ENCODE measurements at regions not wholly inside any gene's neighbourhood (a gene's known extent, or its start where the extent isn't known, plus 50 kb on each side); places are given as distances from the start of the nearest gene placed in this dataset.

GRCh38 chr22:27533105-27533745 lies 268.3 kb downstream of the MN1 start:
- intact Hi-C loops (cut with DNase I; ENCODE audit: low total_unique reads), result no loop called here
- Histone ChIP-seq H3K36me3 (no peaks in the 10 kb centered on the region), H3K9me3 (no peaks in the 10 kb centered on the region), H3K4me1 (peaks cover 0 to 12% (median 4%) of the 10 kb centered on the region in 4 donors), H3K27me3 (no peaks in the 10 kb centered on the region), H3K4me3 (no peak overlapping the region), H3K27ac (no peak overlapping the region)
- no peak for TF ChIP-seq CTCF (IDR thresholded peaks at IDR 0.05)
- DNase-seq, result no peak

GRCh38 chr22:27534720-27535125 lies 266.8 kb downstream of the MN1 start:
- Histone ChIP-seq H3K4me1 (peaks cover 0 to 12% (median 4%) of the 10 kb centered on the region in 4 donors), H3K4me3 (no peak overlapping the region), H3K27me3 (no peaks in the 10 kb centered on the region), H3K36me3 (no peaks in the 10 kb centered on the region), H3K27ac (no peak overlapping the region), H3K9me3 (no peaks in the 10 kb centered on the region)
- intact Hi-C loops (cut with DNase I; ENCODE audit: low total_unique reads), result no loop called here
- no peak for DNase-seq
- no peak for TF ChIP-seq CTCF (IDR thresholded peaks at IDR 0.05)

- H3K4me1 ChIP-seq, result peaks cover 0 to 12% (median 4%) of the 10 kb centered on the region in 4 donors
- H3K9me3 ChIP-seq, result no peaks in the 10 kb centered on the region
- no peaks in the 10 kb centered on the region for H3K36me3 ChIP-seq
- H3K4me3 ChIP-seq, result no peak overlapping the region
- H3K27ac ChIP-seq, result no peak overlapping the region
- intact Hi-C loops (cut with DNase I; ENCODE audit: low total_unique reads), result no loop called here
- H3K27me3 ChIP-seq, result no peaks in the 10 kb centered on the region
- no peak for DNase-seq
- TF ChIP-seq CTCF (IDR thresholded peaks at IDR 0.05), result no peak
Observed at GRCh38 chr22:27535452-27535851, 266.1 kb downstream of the MN1 start.

GRCh38 chr22:27537501-27537900 lies 264.1 kb downstream of the MN1 start:
- H3K27ac ChIP-seq, result no peak overlapping the region
- H3K4me3 ChIP-seq, result no peak overlapping the region
- intact Hi-C loops (cut with DNase I; ENCODE audit: low total_unique reads), result no loop called here
- no peaks in the 10 kb centered on the region for H3K9me3 ChIP-seq
- no peaks in the 10 kb centered on the region for H3K4me1 ChIP-seq
- H3K27me3 ChIP-seq, result no peaks in the 10 kb centered on the region
- no peaks in the 10 kb centered on the region for H3K36me3 ChIP-seq
- DNase-seq, result no peak
- TF ChIP-seq CTCF (IDR thresholded peaks at IDR 0.05), result no peak

- H3K4me1 ChIP-seq, result no peaks in the 10 kb centered on the region
- H3K36me3 ChIP-seq, result no peaks in the 10 kb centered on the region
- no peak overlapping the region for H3K27ac ChIP-seq
- H3K27me3 ChIP-seq, result no peaks in the 10 kb centered on the region
- intact Hi-C loops (cut with DNase I; ENCODE audit: low total_unique reads), result no loop called here
- TF ChIP-seq CTCF (IDR thresholded peaks at IDR 0.05), result no peak
- no peak overlapping the region for H3K4me3 ChIP-seq
- no peaks in the 10 kb centered on the region for H3K9me3 ChIP-seq
- no peak for DNase-seq
Observed at GRCh38 chr22:27538666-27539065, 262.9 kb downstream of the MN1 start.

- intact Hi-C loops (cut with DNase I; ENCODE audit: low total_unique reads), result no loop called here
- no peaks in the 10 kb centered on the region for H3K36me3 ChIP-seq
- TF ChIP-seq CTCF (IDR thresholded peaks at IDR 0.05), result no peak
- H3K4me3 ChIP-seq, result no peak overlapping the region
- H3K27me3 ChIP-seq, result peaks cover 0 to 3% of the 10 kb centered on the region in 2 donors
- H3K4me1 ChIP-seq, result no peaks in the 10 kb centered on the region
- DNase-seq, result no peak
- no peak overlapping the region for H3K27ac ChIP-seq
- no peaks in the 10 kb centered on the region for H3K9me3 ChIP-seq
Observed at GRCh38 chr22:27540247-27540646, 261.3 kb downstream of the MN1 start.

Measured in tibial artery (tissue), 4 donors.